A549 (cell line): ENCODE measurements at regions not wholly inside any gene's neighbourhood (a gene's known extent, or its start where the extent isn't known, plus 50 kb on each side); places are given as distances from the start of the nearest gene placed in this dataset.

ENCODE experiments used
- ATAC-seq, 2 experiments: fragments of 200-7000 bp in 1 of 2; fragments of >200 bp in 1 of 2; cut with Nextera tagmentation in 1 of 2; cut with Tn5 transposase in 1 of 2; 3 replicates each; pipeline versions ENCODE4 v1.8.0 to v1.9.1; 2018 to 2020; ENCODE audit warnings: mild to moderate bottlenecking in 1 of 2, moderate library complexity in 1 of 2
- CTCF ChIA-PET: fragments of 300-600 bp; sonication (Branson Sonifier 250); formaldehyde crosslinking; extraction: SDS; loops from one replicate; lab custom pipeline; 2021; ENCODE audit warnings: antibody characterized with exemption, inconsistent platforms; lab: Yijun Ruan, JAX
- POLR2A ChIA-PET: fragments of 350-600 bp; formaldehyde crosslinking; extraction: SDS; loops from one replicate; lab custom pipeline; 2021; ENCODE audit warnings: antibody characterized with exemption, inconsistent platforms; lab: Yijun Ruan, JAX
- DNase-seq, 2 experiments: peaks; one replicate each; pipeline versions ENCODE4 v3.0.0 to v3.0.0-alpha.2; 2011 to 2016; ENCODE audit warnings: low read depth in 1 of 2, low spot score in 1 of 2
- FAIRE-seq: peaks from 2 replicates; lab custom pipeline; 2011; peaks lifted over from hg19 to GRCh38; lab: Jason Lieb, UNC
- H3K27ac ChIP-seq, 2 experiments: fragments of >200 bp; sonication (Bioruptor Twin); formaldehyde crosslinking; 3 replicates each; pipeline ENCODE4 v1.5.1; 2016 to 2017
- H3K4me1 ChIP-seq: fragments of >200 bp; sonication (Bioruptor Twin); formaldehyde crosslinking; 3 replicates; pipeline ENCODE4 v1.6.1; 2016
- H3K4me2 ChIP-seq: fragments of >200 bp; sonication (Bioruptor Twin); formaldehyde crosslinking; 3 replicates; pipeline ENCODE4 v1.6.1; 2016
- H3K4me3 ChIP-seq: fragments of >200 bp; sonication (Bioruptor Twin); formaldehyde crosslinking; 3 replicates; pipeline ENCODE4 v1.5.1; 2016
- H3K9me3 ChIP-seq: fragments of >200 bp; sonication (Bioruptor Twin); formaldehyde crosslinking; 3 replicates; pipeline ENCODE4 v1.6.1; 2016
- BHLHE40 ChIP-seq: IDR thresholded peaks from 2 replicates; pipeline ENCODE4 v1.6.1; 2012; ENCODE audit warnings: low read depth, low read length, inconsistent platforms
- CHD2 ChIP-seq: fragments of 150-350 bp; IDR thresholded peaks from 2 replicates; pipeline ENCODE4 v1.6.1; 2014; ENCODE audit warnings: low read length; ENCODE audit not compliant: partially characterized antibody
- CHD4 ChIP-seq: fragments of 200-600 bp; sonication (generic); IDR thresholded peaks from 2 replicates; pipeline ENCODE4 v1.6.1; 2016; ENCODE audit warnings: antibody characterized with exemption, mild to moderate bottlenecking, borderline replicate concordance
- EHMT2 ChIP-seq: fragments of 200-600 bp; sonication (generic); IDR thresholded peaks from 2 replicates; pipeline ENCODE4 v1.6.1; 2016; ENCODE audit warnings: antibody characterized with exemption, low read depth, mild to moderate bottlenecking, moderate library complexity
- EP300 ChIP-seq, 2 experiments: fragments of >200 bp; sonication (Bioruptor Twin); formaldehyde crosslinking; IDR thresholded peaks; 2 replicates in 1 of 2; 3 replicates in 1 of 2; pipeline ENCODE4 v1.6.1; 2016 to 2017
- ESRRA ChIP-seq: fragments of 150-350 bp; IDR thresholded peaks from 2 replicates; pipeline ENCODE4 v1.6.1; 2014; ENCODE audit warnings: mild to moderate bottlenecking, low read length, borderline replicate concordance
- FOSL2 ChIP-seq, 2 experiments: fragments of 450-650 bp in 1 of 2; fragments of >200 bp in 1 of 2; sonication (Bioruptor Twin) in 1 of 2; formaldehyde crosslinking; IDR thresholded peaks; 2 replicates each; pipeline versions ENCODE4 v1.5.0 to v1.6.1; 2016 to 2020; ENCODE audit warnings: mild to moderate bottlenecking in 1 of 2, moderate library complexity in 1 of 2
- HDAC2 ChIP-seq: fragments of 200-600 bp; sonication (generic); IDR thresholded peaks from 2 replicates; pipeline ENCODE4 v1.6.1; 2016
- HEYL ChIP-seq: fragments of 250-450 bp; sonication (Bioruptor Pico); IDR thresholded peaks from 2 replicates; pipeline ENCODE4 v1.8.0; 2021; ENCODE audit warnings: mild to moderate bottlenecking, moderate library complexity
- HOXB5 ChIP-seq: fragments of 250-450 bp; sonication (Bioruptor Pico); IDR thresholded peaks from 2 replicates; pipeline ENCODE4 v1.5.0; 2020; ENCODE audit warnings: mild to moderate bottlenecking, moderate library complexity
- KDM1A ChIP-seq: fragments of 200-600 bp; sonication (generic); IDR thresholded peaks from 2 replicates; pipeline ENCODE4 v1.6.1; 2016; ENCODE audit warnings: low read depth, mild to moderate bottlenecking
- MYC ChIP-seq: IDR thresholded peaks from 2 replicates; pipeline ENCODE4 v1.6.1; 2012; ENCODE audit warnings: mild to moderate bottlenecking, inconsistent platforms, low read length, improper control_type of control experiment, borderline replicate concordance
- PHF8 ChIP-seq: fragments of 200-600 bp; sonication (generic); IDR thresholded peaks from 2 replicates; pipeline ENCODE4 v1.6.1; 2016; ENCODE audit warnings: low read depth, mild to moderate bottlenecking, antibody characterized with exemption, moderate library complexity, borderline replicate concordance
- RCOR1 ChIP-seq: fragments of 150-350 bp; IDR thresholded peaks from 2 replicates; pipeline ENCODE4 v1.6.1; 2014; ENCODE audit warnings: antibody characterized with exemption, low read length, low read depth
- RFX5 ChIP-seq: fragments of 450-650 bp; IDR thresholded peaks from 2 replicates; pipeline ENCODE4 v1.7.1; 2014; ENCODE audit warnings: antibody characterized with exemption, mild to moderate bottlenecking, moderate library complexity
- RNF2 ChIP-seq: fragments of 200-600 bp; sonication (generic); IDR thresholded peaks from 2 replicates; pipeline ENCODE4 v1.6.1; 2016; ENCODE audit warnings: low read depth, mild to moderate bottlenecking, antibody characterized with exemption, moderate library complexity, borderline replicate concordance
- SREBF2 ChIP-seq: fragments of 450-650 bp; IDR thresholded peaks from 2 replicates; pipeline ENCODE4 v1.6.1; 2014; ENCODE audit warnings: mild to moderate bottlenecking, moderate library complexity
- TFCP2L1 ChIP-seq: fragments of 250-450 bp; sonication (Bioruptor Pico); IDR thresholded peaks from 2 replicates; pipeline ENCODE4 v1.5.0; 2021; ENCODE audit warnings: mild to moderate bottlenecking
- ZC3H11A ChIP-seq: fragments of 450-650 bp; IDR thresholded peaks from 2 replicates; pipeline ENCODE4 v1.6.1; 2014; ENCODE audit warnings: antibody characterized with exemption, mild to moderate bottlenecking
- ZNF302 ChIP-seq: fragments of 250-450 bp; sonication (Bioruptor Pico); IDR thresholded peaks from 2 replicates; pipeline ENCODE4 v1.9.0; 2021; ENCODE audit warnings: inconsistent platforms, mild to moderate bottlenecking, moderate library complexity
- ZSCAN20 ChIP-seq: fragments of 250-450 bp; sonication (Bioruptor Pico); IDR thresholded peaks from 2 replicates; pipeline ENCODE4 v1.8.0; 2022; ENCODE audit warnings: mild to moderate bottlenecking, moderate library complexity
- WGBS: methylation state at CpG from one replicate; pipeline ENCODE4 v1.1.6; 2017; ENCODE audit errors: missing lambda C conversion rate; 5-methylcytosine and 5-hydroxymethylcytosine counted together
- TF ChIP-seq, protein P1 (sequence below): IDR thresholded peaks from 2 replicates; pipeline ENCODE4 v1.6.1; 2012
- TF ChIP-seq, protein P2 (sequence below): IDR thresholded peaks from 2 replicates; pipeline ENCODE4 v1.6.1; 2012
- TF ChIP-seq, protein P3 (sequence below): fragments of >200 bp; sonication (Bioruptor Twin); formaldehyde crosslinking; IDR thresholded peaks from 2 replicates; pipeline ENCODE4 v1.6.1; 2016
- TF ChIP-seq, protein P4 (sequence below): fragments of 150-350 bp; IDR thresholded peaks from 2 replicates; pipeline ENCODE4 v1.6.1; 2014; ENCODE audit warnings: low read depth, mild to moderate bottlenecking, low read length
- TF ChIP-seq, protein P5 (sequence below): IDR thresholded peaks from 2 replicates; pipeline ENCODE4 v1.6.1; 2012; ENCODE audit warnings: low read depth, borderline replicate concordance
- TF ChIP-seq, protein P6 (sequence below): fragments of 450-650 bp; IDR thresholded peaks from 2 replicates; pipeline ENCODE4 v1.6.1; 2014; ENCODE audit warnings: antibody characterized with exemption

DNA sequence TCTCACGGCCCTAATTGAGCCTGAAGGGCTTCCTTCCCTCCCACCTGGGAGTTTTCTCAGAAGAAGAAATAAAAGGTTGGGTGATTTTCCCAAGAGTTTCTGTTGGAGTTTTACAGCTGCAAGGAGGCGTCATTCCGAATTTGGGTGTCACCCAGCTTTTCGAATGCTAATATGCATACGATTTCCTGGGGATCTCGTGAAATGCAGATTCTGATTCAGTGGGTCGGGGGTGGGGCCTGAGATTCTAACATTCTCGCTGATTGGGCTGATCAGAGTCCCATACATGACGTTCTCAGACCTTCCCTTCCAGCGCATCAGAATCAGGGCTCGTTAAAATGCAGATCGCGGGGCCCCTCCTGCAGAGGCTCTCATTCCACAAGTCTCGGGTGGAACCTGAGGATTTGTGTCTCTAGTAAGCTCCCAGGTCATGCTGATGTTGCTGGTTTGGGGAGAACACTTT lies 125.8 kb upstream of the STX18 start:
- TF ChIP-seq KDM1A (no peak), FOSL2 (IDR thresholded peaks at IDR 0.05) (no peak), FOSL2 (CRISPR knock-in tag; IDR thresholded peaks at IDR 0.05) (no peak), CHD4 (no peak), HOXB5 (CRISPR knock-in tag) (no peak), RFX5 (no peak), EP300 (IDR thresholded peaks at IDR 0.05) (no peak), ZC3H11A (no peak), EHMT2 (no peak), MYC (no peak), SREBF2 (no peak), TFCP2L1 (no peak), PHF8 (no peak), RCOR1 (no peak)
- TF ChIP-seq, protein P1, sequence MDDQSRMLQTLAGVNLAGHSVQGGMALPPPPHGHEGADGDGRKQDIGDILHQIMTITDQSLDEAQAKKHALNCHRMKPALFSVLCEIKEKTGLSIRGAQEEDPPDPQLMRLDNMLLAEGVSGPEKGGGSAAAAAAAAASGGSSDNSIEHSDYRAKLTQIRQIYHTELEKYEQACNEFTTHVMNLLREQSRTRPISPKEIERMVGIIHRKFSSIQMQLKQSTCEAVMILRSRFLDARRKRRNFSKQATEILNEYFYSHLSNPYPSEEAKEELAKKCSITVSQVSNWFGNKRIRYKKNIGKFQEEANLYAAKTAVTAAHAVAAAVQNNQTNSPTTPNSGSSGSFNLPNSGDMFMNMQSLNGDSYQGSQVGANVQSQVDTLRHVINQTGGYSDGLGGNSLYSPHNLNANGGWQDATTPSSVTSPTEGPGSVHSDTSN = no peak
- TF ChIP-seq, protein P2, sequence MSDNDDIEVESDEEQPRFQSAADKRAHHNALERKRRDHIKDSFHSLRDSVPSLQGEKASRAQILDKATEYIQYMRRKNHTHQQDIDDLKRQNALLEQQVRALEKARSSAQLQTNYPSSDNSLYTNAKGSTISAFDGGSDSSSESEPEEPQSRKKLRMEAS = no peak
- TF ChIP-seq, protein P3, sequence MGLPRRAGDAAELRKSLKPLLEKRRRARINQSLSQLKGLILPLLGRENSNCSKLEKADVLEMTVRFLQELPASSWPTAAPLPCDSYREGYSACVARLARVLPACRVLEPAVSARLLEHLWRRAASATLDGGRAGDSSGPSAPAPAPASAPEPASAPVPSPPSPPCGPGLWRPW = no peak
- Histone ChIP-seq H3K4me1 (no peaks in the 10 kb centered on the region), H3K4me2 (no peak overlapping the region), H3K4me3 (no peak overlapping the region), H3K9me3 (no peaks in the 10 kb centered on the region), H3K27ac (no peak overlapping the region)
- WGBS = 86% methylated on average over 13 of the region's 14 CpGs
- no peak for DNase-seq
- POLR2A ChIA-PET = no interaction called here
- ATAC-seq = no peak
- no peak for FAIRE-seq
- CTCF ChIA-PET = interaction anchor here (0.6 to 2.7 kb wide), 5 partner anchors 9 to 223 kb away, joined by 3 to 18 read pairs (median 3); no protein-coding TSS in a partner anchor

DNA sequence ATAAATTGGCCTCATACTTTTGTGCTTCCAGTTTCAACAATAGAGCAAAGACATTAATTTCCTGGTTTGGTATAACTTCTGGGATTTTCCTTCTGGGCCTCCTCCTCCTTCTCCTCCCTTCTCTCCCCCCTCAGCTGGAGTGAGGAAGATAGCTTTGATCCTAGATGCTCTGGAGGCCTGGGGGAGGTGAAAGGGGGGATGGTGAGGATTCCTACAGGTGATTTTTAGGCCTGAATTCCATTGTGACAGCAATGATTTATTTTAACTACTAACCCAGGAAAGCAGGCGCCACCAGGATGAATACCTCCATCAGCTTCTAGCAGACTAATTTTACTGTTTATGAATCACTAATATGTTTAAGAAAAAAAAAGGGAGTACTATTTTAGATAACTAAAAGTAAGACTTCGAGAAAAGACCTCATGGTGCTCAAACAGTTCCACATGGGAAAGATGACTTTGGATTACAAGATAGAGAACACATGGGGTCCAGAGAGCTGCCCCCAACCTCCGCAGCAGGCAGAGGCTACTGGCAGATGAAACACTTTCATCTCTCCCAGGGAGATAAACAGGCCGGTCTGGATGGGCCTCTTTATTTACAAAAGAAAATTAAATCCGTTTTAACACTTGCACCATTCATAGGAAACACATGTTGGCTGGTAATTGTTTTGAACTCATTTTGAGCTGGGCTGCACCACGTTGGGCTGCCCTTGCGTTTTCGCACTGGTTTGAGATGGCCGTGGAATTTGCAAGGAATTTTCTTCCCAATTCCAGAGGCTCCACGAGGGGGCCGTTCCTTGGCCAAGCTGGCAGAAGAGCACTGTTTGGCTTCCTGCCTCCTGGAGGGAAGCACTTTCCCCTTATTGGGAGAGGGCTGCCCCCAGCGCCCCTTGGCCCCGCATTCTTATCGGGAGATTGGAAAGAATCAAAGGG lies 125.1 kb upstream of the STX18 start:
- ATAC-seq (no peak), FAIRE-seq (no peak)
- H3K4me1 ChIP-seq = no peaks in the 10 kb centered on the region

More for the DNA sequence above, 125.1 kb upstream of the STX18 start:
- no peak overlapping the region for H3K4me2 ChIP-seq
- no peak for TF ChIP-seq ZNF302 (CRISPR knock-in tag)
- TF ChIP-seq, protein P4, sequence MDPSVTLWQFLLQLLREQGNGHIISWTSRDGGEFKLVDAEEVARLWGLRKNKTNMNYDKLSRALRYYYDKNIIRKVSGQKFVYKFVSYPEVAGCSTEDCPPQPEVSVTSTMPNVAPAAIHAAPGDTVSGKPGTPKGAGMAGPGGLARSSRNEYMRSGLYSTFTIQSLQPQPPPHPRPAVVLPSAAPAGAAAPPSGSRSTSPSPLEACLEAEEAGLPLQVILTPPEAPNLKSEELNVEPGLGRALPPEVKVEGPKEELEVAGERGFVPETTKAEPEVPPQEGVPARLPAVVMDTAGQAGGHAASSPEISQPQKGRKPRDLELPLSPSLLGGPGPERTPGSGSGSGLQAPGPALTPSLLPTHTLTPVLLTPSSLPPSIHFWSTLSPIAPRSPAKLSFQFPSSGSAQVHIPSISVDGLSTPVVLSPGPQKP = no peak
- no peak for TF ChIP-seq HDAC2
- no peak for TF ChIP-seq BHLHE40
- TF ChIP-seq, protein P3 = no peak
- TF ChIP-seq ESRRA = no peak
- TF ChIP-seq, protein P5, sequence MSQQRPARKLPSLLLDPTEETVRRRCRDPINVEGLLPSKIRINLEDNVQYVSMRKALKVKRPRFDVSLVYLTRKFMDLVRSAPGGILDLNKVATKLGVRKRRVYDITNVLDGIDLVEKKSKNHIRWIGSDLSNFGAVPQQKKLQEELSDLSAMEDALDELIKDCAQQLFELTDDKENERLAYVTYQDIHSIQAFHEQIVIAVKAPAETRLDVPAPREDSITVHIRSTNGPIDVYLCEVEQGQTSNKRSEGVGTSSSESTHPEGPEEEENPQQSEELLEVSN = no peak
- TF ChIP-seq CHD2 = no peak
- TF ChIP-seq, protein P6, sequence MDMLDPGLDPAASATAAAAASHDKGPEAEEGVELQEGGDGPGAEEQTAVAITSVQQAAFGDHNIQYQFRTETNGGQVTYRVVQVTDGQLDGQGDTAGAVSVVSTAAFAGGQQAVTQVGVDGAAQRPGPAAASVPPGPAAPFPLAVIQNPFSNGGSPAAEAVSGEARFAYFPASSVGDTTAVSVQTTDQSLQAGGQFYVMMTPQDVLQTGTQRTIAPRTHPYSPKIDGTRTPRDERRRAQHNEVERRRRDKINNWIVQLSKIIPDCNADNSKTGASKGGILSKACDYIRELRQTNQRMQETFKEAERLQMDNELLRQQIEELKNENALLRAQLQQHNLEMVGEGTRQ = no peak
- TF ChIP-seq PHF8 = no peak
- TF ChIP-seq ZSCAN20 (CRISPR knock-in tag) = no peak
- no peak for TF ChIP-seq RNF2
- no peak for TF ChIP-seq HEYL
- no peak for TF ChIP-seq HOXB5 (CRISPR knock-in tag)
- TF ChIP-seq, protein P1 = no peak
- TF ChIP-seq, all 56 proteins: peak for 0
- Histone ChIP-seq H3K4me3 (no peak overlapping the region), H3K27ac (no peak overlapping the region), H3K9me3 (no peaks in the 10 kb centered on the region)
- no peak for DNase-seq
- WGBS = 77% methylated on average over 9 of the region's 14 CpGs
- ChIA-PET POLR2A (no interaction called here), CTCF (interaction anchor here (0.6 to 2.7 kb wide), 5 partner anchors 9 to 74 kb away, joined by 3 to 18 read pairs (median 3); no protein-coding TSS in a partner anchor)
